ENCODE measurements at regions not wholly inside any gene's neighbourhood (a gene's known extent, or its start where the extent isn't known, plus 50 kb on each side); places are given as distances from the start of the nearest gene placed in this dataset.

DNA sequence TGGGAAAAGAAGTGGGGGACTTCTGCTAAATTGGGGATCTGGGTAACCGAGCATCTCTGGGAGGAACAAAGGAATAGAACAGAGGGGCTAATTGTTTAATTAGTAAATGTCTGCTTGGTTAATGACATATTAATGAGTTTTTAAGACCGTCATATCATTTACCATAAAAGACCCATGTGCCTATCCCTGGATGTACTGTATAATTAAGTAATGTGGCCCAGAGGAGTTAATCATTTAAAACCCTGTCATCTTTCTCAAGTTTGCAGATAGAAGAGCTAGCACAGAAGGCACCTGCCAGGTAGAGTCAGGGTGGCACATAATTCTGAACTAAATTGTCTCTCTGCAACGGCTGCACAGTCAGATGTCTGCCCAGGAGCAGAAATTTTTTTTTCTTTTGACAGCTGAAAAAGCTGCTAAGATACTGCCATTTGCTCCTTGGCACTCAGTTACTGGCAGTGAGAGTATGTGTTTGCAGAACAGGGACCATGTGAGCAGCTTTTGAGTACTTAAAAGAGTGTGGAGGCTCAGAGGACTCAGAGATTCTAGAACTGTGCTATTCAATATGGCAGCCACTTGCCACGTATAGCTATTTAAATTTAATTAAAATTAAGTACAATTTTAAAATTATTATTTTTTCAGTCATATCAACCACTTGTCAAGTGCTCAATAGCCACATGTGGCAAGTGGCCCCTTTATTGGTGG, 202.7 kb upstream of the SLC35B3 start:
- TF ChIP-seq GATA2 (IDR thresholded peaks at IDR 0.05; ENCODE audit: low read depth, low read length) (no peak), GATA3 (IDR thresholded peaks at IDR 0.05; ENCODE audit: low read depth, low read length) (no peak)

Data from SH-SY5Y (cell line).